PFSK-1 (cell line): ENCODE measurements at regions not wholly inside any gene's neighbourhood (a gene's known extent, or its start where the extent isn't known, plus 50 kb on each side); places are given as distances from the start of the nearest gene placed in this dataset.

Experiments
- FOXP2 ChIP-seq: optimal IDR thresholded peaks from 2 replicates; pipeline ENCODE3; 2011; ENCODE audit warnings: borderline replicate concordance, control low read depth, inconsistent platforms; ENCODE audit not compliant: insufficient read depth; ENCODE audit errors: extremely low read length, extremely low read depth
- POLR2AphosphoS5 ChIP-seq: IDR thresholded peaks from 2 replicates; pipeline ENCODE4 v1.6.1; 2012; ENCODE audit warnings: low read depth, mild to moderate bottlenecking, control low read depth, low read length, moderate library complexity
- REST ChIP-seq, 2 experiments: IDR thresholded peaks; 2 replicates each; pipeline versions ENCODE4 v1.6.1 to v1.8.0; 2011 to 2012; ENCODE audit warnings: low read depth in 2 of 2, low read length in 2 of 2, control low read depth in 1 of 2, inconsistent platforms in 1 of 2, mild to moderate bottlenecking in 1 of 2, moderate library complexity in 1 of 2; ENCODE audit not compliant: insufficient read depth in 1 of 2
- SIN3A ChIP-seq: IDR thresholded peaks from 2 replicates; pipeline ENCODE4 v1.6.1; 2012; ENCODE audit warnings: mild to moderate bottlenecking, low read length, moderate library complexity, borderline replicate concordance; ENCODE audit not compliant: insufficient read depth
- TAF1 ChIP-seq: IDR thresholded peaks from 2 replicates; pipeline ENCODE4 v1.6.1; 2012; ENCODE audit warnings: low read length, control low read depth, borderline replicate concordance; ENCODE audit not compliant: insufficient read depth

- no peak for TF ChIP-seq FOXP2
- TF ChIP-seq TAF1: no peak
- no peak for TF ChIP-seq POLR2AphosphoS5
- no peak for TF ChIP-seq REST (IDR thresholded peaks at IDR 0.05; ENCODE audit: insufficient read depth in 1 of 2, low read depth in 2 of 2, low read length in 2 of 2)
- TF ChIP-seq SIN3A: no peak
Observed at GRCh38 chr6:42502127-42502526, 50.4 kb upstream of the TRERF1 start.
